H54 (cell line): ENCODE measurements at regions not wholly inside any gene's neighbourhood (a gene's known extent, or its start where the extent isn't known, plus 50 kb on each side); places are given as distances from the start of the nearest gene placed in this dataset.

Experiments
- DNase-seq: peaks from one replicate; pipeline ENCODE4 v3.0.0; 2011; ENCODE audit warnings: low spot score, mixed read lengths; ENCODE audit not compliant: insufficient read length
- FAIRE-seq: peaks from 3 replicates; lab custom pipeline; 2011; peaks lifted over from hg19 to GRCh38; lab: Jason Lieb, UNC
- POLR2A ChIP-seq: IDR thresholded peaks from 2 replicates; pipeline ENCODE4 v1.6.1; 2011; ENCODE audit warnings: low read depth, mild to moderate bottlenecking, low read length

DNA sequence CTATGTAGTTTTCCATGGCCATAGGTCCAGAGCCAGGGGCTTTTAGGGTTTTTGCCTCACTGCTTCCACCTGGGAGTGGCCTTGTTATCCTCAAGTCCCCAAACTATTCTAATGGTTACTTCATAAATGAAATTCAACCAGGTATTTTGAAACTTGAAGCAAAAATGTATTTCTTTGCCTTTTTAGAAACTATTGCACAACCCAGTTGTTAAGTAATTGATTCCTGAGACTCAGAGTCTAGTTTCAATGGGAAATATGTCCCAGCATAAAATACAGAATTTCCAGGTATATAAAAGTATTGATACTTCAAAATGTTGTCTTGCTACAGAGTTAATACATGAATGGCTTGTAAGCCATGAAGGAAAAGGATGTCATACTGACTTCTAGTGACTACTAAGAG, 456.2 kb upstream of the DAB2 start:
- TF ChIP-seq POLR2A, result no peak
- DNase-seq, result no peak

GRCh38 chr5:39877479-39877878, 452.7 kb upstream of the DAB2 start:
- no peak for TF ChIP-seq POLR2A
- no peak for FAIRE-seq
- DNase-seq, result no peak

More for the DNA sequence above, 456.2 kb upstream of the DAB2 start:
- no peak for FAIRE-seq

GRCh38 chr5:39876146-39876545, 451.4 kb upstream of the DAB2 start:
- no peak for TF ChIP-seq POLR2A
- DNase-seq (no peak), FAIRE-seq (no peak)

DNA sequence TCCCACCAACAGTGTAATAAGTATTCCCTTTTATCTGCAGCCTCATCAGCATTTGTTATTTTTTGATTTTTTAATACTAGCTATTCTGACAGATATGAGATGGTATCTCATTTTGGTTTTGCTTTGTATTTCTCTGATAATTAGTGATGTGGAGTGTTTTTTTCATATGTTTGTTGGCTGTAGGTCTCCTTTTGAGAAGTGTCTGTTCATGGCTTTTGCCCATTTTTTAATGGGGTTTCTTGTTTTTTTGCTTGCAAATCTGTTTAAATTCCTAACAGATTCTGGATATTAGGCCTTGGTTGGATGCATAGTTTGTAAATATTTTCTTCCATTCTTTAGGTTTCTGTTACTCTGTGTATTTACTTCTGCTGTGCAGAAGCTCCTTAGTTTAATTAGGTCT, 445.4 kb upstream of the DAB2 start:
- no peak for TF ChIP-seq POLR2A
- DNase-seq, result no peak
- peak; percentile 78 for FAIRE-seq

DNA sequence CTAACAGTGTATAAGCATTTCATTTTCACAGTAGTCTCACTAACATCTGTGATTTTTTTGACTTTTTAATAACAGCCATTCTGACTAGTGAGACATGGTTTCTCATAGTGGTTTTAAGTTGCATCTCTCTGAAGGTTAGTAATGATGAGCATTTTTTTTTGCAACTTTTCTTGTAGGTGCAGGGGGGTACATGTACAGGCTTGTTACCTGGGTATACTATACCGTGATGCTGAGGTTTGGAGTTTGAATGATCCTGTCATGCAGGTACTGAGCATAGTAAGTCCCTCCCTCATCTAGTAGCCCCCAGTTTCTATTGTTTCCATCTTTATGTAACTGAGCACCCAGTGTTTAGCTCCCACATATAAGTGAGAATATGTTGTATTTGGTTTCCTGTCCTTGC, 444.6 kb upstream of the DAB2 start:
- no peak for FAIRE-seq
- no peak for TF ChIP-seq POLR2A
- no peak for DNase-seq

GRCh38 chr5:39867923-39868322, 443.1 kb upstream of the DAB2 start:
- DNase-seq (no peak), FAIRE-seq (no peak)
- TF ChIP-seq POLR2A, result no peak

DNA sequence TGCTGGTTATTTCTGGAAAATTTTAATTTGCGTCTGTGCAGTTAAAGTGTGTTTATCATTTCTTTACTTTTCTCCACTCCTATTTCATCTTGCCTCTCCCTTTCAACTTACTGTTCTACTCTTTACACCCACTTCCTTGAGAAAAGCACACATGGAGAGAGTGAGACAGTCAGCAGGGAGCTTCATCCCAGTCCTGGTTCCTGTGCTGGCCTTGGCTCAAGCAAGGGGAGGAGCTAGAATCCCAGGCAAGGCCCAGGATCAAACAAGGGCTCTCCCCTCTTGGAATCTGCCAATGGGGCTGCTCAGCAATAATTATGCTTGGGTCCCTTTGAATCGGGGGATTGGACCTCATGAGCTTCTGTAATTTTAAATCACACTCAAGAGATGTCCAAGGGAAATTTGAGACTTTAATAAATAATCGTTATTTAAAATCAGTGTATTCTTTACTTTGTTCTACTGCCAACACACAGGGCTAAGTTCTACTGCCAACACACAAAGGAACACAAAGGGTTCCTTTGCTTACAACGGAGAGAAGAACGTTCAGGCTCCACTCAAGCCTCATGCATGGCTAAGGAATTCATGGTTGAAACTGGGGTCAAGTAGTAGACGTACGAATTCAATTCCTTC, 439.3 kb upstream of the DAB2 start:
- FAIRE-seq, result no peak
- no peak for DNase-seq
- TF ChIP-seq POLR2A, result no peak

GRCh38 chr5:39857041-39857440, 432.3 kb upstream of the DAB2 start:
- FAIRE-seq, result peak; percentile 50
- TF ChIP-seq POLR2A, result no peak
- no peak for DNase-seq

GRCh38 chr5:39854771-39855410, 430.1 kb upstream of the DAB2 start:
- no peak for DNase-seq
- no peak for TF ChIP-seq POLR2A
- FAIRE-seq, result no peak

- FAIRE-seq, result no peak
- no peak for DNase-seq
- TF ChIP-seq POLR2A, result no peak
These were observed 425.5 kb upstream of the DAB2 start for GRCh38 chr5:39850291-39850690.

DNA sequence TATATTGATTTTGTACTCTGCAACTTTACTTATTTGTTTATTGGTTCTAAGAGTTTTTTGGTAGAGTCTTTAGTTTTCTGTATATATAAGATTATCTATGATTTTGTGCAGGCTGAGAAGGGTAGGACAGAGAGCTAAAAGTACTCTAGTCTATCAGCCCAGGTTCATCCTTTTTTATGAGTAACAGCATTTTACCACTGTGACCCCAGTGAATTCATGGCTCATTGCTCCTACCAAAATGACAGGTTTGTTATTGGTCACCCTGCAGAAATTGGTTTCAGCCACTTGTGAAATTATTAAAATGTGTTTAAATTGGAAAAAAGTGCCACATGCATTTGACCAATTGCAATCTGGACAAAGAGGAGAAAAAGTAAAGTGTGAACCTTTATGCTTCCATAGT, 421.4 kb upstream of the DAB2 start:
- no peak for TF ChIP-seq POLR2A
- FAIRE-seq, result no peak
- no peak for DNase-seq

GRCh38 chr5:39843767-39844166, 419.0 kb upstream of the DAB2 start:
- FAIRE-seq, result no peak
- no peak for TF ChIP-seq POLR2A
- no peak for DNase-seq

GRCh38 chr5:39835371-39835770, 410.6 kb upstream of the DAB2 start:
- no peak for FAIRE-seq
- no peak for TF ChIP-seq POLR2A
- DNase-seq, result no peak

DNA sequence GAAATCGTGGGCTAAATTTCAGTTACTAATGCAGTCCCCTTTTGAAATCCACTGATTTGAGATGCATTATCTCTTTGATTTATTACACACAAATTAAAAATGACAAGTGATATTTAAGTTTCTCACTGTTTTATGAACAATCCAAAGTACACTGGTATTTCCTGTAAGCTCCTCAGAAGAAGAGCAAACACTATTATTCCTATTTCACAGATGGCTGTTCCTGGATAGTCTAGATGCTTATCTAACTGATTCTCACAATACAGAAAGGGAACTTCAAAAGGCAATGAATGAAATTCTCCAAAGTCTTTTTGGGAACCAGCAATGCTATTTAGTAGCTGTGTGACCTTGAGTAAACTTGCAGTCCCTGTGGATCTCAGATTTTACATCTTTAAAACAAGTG, 404.7 kb upstream of the DAB2 start:
- no peak for FAIRE-seq
- DNase-seq, result no peak

GRCh38 chr5:39826051-39826450, 401.3 kb upstream of the DAB2 start:
- no peak for DNase-seq
- peak; percentile 20 for FAIRE-seq
- TF ChIP-seq POLR2A, result no peak

More for the DNA sequence above, 404.7 kb upstream of the DAB2 start:
- no peak for TF ChIP-seq POLR2A
